ENCODE measurements at regions not wholly inside any gene's neighbourhood (a gene's known extent, or its start where the extent isn't known, plus 50 kb on each side); places are given as distances from the start of the nearest gene placed in this dataset.

- H3K4me3 ChIP-seq (ENCODE audit: insufficient read depth, low read depth, low read length): no peak overlapping the region
- no peaks in the 10 kb centered on the region for H3K27me3 ChIP-seq (ENCODE audit: control insufficient read depth, insufficient read depth, low read length)
- no peaks in the 10 kb centered on the region for H3K36me3 ChIP-seq (replicated peaks; ENCODE audit: control insufficient read depth, insufficient read depth, low read length)
- DNase-seq: no peak
Observed at GRCh38 chr4:26151615-26152014, 169.2 kb upstream of the RBPJ start.

DNA sequence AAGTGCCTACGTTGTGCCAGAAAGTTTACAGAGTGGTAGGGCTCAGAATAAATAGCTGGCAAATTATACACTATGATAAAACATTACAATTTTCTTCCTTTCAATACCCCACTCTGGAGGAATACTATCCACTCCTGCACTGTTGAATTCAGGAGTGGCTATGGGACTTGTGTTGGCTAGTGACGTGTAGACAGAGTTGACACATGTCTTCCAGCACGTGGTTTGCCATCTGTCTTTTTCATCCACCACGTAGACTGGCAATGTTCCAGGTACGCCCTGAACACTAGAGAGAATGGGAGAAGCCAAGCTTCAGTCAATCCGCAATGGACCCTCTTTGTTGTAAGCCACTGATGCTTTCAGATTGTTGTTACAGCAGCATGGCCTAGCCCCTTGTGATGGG, 168.8 kb upstream of the RBPJ start:
- H3K36me3 ChIP-seq (replicated peaks; ENCODE audit: control insufficient read depth, insufficient read depth, low read length): no peaks in the 10 kb centered on the region
- no peak for DNase-seq
- no peaks in the 10 kb centered on the region for H3K27me3 ChIP-seq (ENCODE audit: control insufficient read depth, insufficient read depth, low read length)
- H3K4me3 ChIP-seq (ENCODE audit: insufficient read depth, low read depth, low read length): no peak overlapping the region

- H3K4me3 ChIP-seq (ENCODE audit: insufficient read depth, low read depth, low read length): no peak overlapping the region
- H3K36me3 ChIP-seq (replicated peaks; ENCODE audit: control insufficient read depth, insufficient read depth, low read length): no peaks in the 10 kb centered on the region
- H3K27me3 ChIP-seq (ENCODE audit: control insufficient read depth, insufficient read depth, low read length): no peaks in the 10 kb centered on the region
- DNase-seq: no peak
Observed at GRCh38 chr4:26157541-26157940, 163.3 kb upstream of the RBPJ start.

- DNase-seq: no peak
- H3K4me3 ChIP-seq (ENCODE audit: insufficient read depth, low read depth, low read length): no peak overlapping the region
Observed at GRCh38 chr4:26160591-26160990, 160.2 kb upstream of the RBPJ start.

DNA sequence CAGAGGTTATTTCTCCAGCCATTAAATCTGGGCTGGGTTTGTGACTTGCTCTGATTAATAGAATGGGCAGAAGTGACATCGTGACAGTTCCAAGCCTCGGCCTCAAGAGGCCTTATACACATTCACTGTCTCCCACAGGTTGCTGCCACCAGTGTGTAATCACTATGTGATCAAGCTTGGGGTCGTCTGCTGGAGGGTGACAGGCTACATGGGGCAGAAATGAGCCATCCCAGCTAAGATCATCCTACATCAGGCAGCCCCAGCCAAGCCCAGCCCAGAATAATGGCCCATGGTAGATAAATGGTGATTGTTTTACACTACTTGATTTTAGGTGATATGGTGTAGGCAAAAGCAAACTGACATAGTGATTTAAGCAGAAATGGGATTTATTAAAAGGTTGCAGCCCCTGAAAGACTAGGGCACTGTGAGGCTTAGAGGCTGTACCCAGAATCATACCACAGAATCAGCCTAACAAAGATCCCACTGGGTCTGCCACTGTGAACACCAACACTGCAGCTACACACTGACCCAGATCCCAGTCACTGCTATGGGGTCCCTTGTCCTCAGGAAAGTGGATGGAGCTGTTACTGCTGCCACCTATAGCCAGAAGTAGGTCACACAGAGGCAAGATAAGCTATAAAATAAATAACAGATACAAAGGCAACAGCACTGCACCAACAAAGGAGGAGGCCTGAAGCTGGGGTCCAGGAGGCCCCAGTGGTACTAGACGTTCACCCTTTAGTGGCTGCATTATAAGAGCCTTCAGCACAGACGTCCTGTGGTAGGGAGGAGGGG, 159.6 kb upstream of the RBPJ start:
- DNase-seq: peak; percentile 60
- no peaks in the 10 kb centered on the region for H3K27me3 ChIP-seq (ENCODE audit: control insufficient read depth, insufficient read depth, low read length)
- H3K36me3 ChIP-seq (replicated peaks; ENCODE audit: control insufficient read depth, insufficient read depth, low read length): no peaks in the 10 kb centered on the region
- no peak overlapping the region for H3K4me3 ChIP-seq (ENCODE audit: insufficient read depth, low read depth, low read length)

More at GRCh38 chr4:26160591-26160990, 160.2 kb upstream of the RBPJ start:
- Histone ChIP-seq H3K36me3 (replicated peaks; ENCODE audit: control insufficient read depth, insufficient read depth, low read length) (no peaks in the 10 kb centered on the region), H3K27me3 (ENCODE audit: control insufficient read depth, insufficient read depth, low read length) (no peaks in the 10 kb centered on the region)

- Histone ChIP-seq H3K27me3 (ENCODE audit: control insufficient read depth, insufficient read depth, low read length) (no peaks in the 10 kb centered on the region), H3K36me3 (replicated peaks; ENCODE audit: control insufficient read depth, insufficient read depth, low read length) (no peaks in the 10 kb centered on the region), H3K4me3 (ENCODE audit: insufficient read depth, low read depth, low read length) (no peak overlapping the region)
- no peak for DNase-seq
Observed at GRCh38 chr4:26162101-26162500, 158.7 kb upstream of the RBPJ start.

DNA sequence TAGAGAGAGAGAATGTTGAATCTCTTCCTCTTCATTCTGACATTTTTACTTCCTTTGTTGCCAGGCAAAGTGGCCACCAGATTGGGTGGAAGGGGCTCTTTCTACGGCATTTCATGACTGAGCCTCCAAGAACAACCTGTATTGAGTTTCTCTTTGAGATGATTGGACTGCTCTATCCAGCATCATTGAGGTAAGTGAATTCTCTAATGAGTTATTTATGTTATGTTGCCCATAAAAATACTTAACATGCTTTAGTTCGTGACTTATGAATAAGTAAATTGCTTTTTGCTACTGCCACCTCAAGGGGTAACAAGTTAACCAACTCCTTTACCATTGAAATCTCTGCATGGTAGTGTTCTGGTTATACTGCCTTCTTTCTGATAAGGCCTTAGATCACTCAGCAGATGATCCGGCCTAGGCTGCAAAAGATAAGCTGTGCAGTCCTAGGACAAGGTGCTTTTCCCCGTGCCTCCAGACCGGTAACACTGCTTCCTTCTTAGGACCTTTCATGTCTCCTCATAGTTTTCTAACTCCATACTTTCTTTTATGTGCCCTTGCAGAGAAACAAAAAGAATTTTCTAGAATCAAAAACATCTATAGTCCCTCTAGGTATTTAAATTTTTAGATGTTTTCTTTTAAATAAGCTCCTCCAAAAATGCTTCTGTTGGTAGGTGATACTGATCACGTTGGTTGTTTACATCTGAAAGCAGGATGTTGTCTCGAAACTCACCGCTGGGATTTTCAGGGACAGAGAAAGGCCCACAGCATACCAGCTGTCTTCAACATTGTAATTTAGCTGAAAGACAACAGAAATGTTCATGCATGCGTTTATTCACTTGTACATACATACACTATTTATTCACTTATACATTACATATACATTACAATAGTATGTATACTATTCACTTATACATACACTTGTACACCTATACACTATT, 157.1 kb upstream of the RBPJ start:
- no peaks in the 10 kb centered on the region for H3K36me3 ChIP-seq (replicated peaks; ENCODE audit: control insufficient read depth, insufficient read depth, low read length)
- no peaks in the 10 kb centered on the region for H3K27me3 ChIP-seq (ENCODE audit: control insufficient read depth, insufficient read depth, low read length)
- DNase-seq: no peak
- H3K4me3 ChIP-seq (ENCODE audit: insufficient read depth, low read depth, low read length): no peak overlapping the region

DNA sequence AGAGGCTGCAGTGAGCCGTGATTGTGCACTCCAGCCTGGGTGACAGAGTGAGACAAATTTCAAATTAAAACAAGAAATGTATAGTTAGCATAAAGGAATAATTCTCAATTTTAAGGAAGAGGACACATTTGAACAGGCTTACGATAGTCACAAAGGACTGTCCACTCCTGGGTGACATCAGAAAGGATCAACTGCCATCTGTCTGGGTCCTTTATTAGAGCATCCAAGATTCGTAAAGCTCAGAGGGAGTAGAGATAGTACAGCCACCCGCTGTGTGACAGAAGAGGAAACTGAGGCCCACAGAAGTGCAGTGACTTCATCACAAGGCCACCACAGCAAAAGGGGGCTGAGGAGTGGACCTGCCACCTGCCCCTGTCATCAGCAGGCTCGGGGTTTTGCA, 149.3 kb upstream of the RBPJ start:
- no peaks in the 10 kb centered on the region for H3K36me3 ChIP-seq (replicated peaks; ENCODE audit: control insufficient read depth, insufficient read depth, low read length)
- no peak overlapping the region for H3K4me3 ChIP-seq (ENCODE audit: insufficient read depth, low read depth, low read length)
- DNase-seq: no peak
- H3K27me3 ChIP-seq (ENCODE audit: control insufficient read depth, insufficient read depth, low read length): no peaks in the 10 kb centered on the region

DNA sequence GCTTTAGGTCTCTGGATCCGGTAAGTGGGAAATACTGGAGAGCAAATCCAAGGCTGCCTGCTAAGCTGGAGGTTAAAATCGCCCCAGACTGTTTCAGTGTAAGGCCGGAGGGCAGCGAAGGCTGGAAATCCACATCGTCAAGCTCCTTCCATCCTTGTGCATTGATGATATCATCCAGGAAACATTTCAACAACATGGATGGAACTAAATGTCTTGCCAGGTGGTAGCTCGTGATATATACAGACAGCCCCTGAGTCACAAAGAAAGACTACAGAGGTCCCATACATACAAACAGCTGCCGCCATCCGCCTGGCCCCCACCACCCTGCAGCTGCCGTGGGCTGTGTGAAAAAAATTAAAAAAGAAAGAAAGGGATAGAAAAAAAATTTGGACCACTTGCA, 148.9 kb upstream of the RBPJ start:
- Histone ChIP-seq H3K36me3 (replicated peaks; ENCODE audit: control insufficient read depth, insufficient read depth, low read length) (no peaks in the 10 kb centered on the region), H3K27me3 (ENCODE audit: control insufficient read depth, insufficient read depth, low read length) (no peaks in the 10 kb centered on the region)
- no peak for DNase-seq

GRCh38 chr4:26173619-26174018, 147.2 kb upstream of the RBPJ start:
- Histone ChIP-seq H3K27me3 (ENCODE audit: control insufficient read depth, insufficient read depth, low read length) (no peaks in the 10 kb centered on the region), H3K36me3 (replicated peaks; ENCODE audit: control insufficient read depth, insufficient read depth, low read length) (no peaks in the 10 kb centered on the region), H3K4me3 (ENCODE audit: insufficient read depth, low read depth, low read length) (no peak overlapping the region)
- DNase-seq: no peak

More for the DNA sequence above, 148.9 kb upstream of the RBPJ start:
- no peak overlapping the region for H3K4me3 ChIP-seq (ENCODE audit: insufficient read depth, low read depth, low read length)

DNA sequence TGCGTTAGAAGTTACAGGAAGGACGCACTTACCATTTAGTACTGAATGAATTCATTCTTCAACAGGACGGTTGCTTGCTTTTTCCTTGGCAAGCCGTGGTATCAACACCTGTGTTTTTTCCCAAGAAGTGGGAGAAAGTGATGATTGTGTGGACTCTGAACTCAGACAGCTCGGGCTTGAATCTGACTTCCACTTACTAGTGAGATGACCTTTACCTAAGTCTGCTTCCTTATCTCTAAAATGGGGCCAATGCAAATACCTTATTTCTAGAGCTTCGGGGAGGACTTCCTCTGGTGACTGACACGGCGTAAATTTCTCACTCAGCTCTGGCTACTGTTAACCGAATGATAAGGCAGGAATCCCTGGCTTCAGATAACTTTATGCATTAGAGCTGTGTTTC, 146.8 kb upstream of the RBPJ start:
- no peaks in the 10 kb centered on the region for H3K36me3 ChIP-seq (replicated peaks; ENCODE audit: control insufficient read depth, insufficient read depth, low read length)
- DNase-seq: no peak
- no peak overlapping the region for H3K4me3 ChIP-seq (ENCODE audit: insufficient read depth, low read depth, low read length)
- H3K27me3 ChIP-seq (ENCODE audit: control insufficient read depth, insufficient read depth, low read length): no peaks in the 10 kb centered on the region

DNA sequence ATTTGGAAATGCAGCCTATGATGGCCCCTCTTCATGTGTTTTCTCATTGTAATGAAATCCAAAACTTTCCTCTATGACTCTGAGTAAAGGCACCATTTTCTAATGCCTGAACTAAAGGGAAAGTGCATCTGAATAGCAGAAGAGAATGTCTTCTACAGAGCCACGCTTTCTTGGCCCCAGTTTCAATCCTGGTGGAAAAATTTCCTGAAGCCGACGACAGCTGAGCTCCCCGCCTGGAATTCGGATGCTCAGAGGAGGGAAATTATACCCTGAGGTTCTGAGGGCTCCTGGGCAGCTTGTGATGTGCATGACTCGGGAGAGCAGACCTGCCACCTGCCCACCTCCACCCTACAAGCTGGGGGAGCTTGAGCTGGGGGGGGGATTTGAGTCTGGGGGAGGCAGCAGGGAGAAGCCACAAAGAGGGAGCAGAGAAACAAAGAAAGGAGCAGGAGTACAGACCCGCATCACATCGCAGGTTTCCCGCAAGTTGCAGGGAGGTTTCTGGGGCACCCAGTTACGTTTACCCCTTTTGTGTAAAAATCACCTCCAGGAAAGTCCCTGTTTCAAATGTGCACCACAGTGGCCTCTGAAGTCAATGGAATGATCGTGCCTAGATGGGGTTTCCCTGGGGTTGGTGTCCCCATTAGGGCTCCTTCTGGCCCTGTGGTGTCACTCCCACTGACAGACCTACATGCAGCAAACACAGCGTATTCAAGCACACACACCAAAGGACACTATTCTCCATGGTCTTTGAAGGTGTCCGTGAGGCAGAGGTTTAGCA, 145.6 kb upstream of the RBPJ start:
- DNase-seq: no peak
- H3K27me3 ChIP-seq (ENCODE audit: control insufficient read depth, insufficient read depth, low read length): no peaks in the 10 kb centered on the region
- H3K4me3 ChIP-seq (ENCODE audit: insufficient read depth, low read depth, low read length): no peak overlapping the region

DNA sequence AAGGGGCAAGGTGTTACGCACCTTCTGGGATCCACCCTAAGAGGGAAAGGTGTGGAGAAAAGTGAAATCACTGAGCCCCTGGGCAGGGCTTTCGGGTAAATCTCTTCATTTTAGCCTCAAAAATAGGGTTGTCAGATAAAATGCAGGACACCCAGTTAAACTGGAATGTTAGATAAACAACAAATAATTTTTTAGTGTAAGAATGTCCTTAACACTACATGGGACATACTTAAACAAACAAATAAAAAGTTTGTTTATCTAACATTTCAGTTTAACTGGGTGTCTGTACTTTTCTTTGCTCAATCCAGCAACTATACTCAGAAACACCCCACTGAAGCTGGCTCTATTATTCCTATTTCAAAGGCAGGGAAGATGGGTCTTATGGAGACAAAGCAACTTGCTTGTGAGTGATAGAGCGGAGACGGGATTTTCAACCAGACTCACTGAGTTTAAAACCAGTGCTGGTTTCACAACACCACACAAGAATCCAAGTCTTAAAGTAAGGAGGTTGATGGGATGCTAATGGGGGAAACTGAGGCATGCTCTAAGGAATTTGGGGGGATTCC, 144.8 kb upstream of the RBPJ start:
- no peak for DNase-seq
- Histone ChIP-seq H3K27me3 (ENCODE audit: control insufficient read depth, insufficient read depth, low read length) (no peaks in the 10 kb centered on the region), H3K36me3 (replicated peaks; ENCODE audit: control insufficient read depth, insufficient read depth, low read length) (no peaks in the 10 kb centered on the region)

More for the DNA sequence above, 145.6 kb upstream of the RBPJ start:
- no peaks in the 10 kb centered on the region for H3K36me3 ChIP-seq (replicated peaks; ENCODE audit: control insufficient read depth, insufficient read depth, low read length)

DNA sequence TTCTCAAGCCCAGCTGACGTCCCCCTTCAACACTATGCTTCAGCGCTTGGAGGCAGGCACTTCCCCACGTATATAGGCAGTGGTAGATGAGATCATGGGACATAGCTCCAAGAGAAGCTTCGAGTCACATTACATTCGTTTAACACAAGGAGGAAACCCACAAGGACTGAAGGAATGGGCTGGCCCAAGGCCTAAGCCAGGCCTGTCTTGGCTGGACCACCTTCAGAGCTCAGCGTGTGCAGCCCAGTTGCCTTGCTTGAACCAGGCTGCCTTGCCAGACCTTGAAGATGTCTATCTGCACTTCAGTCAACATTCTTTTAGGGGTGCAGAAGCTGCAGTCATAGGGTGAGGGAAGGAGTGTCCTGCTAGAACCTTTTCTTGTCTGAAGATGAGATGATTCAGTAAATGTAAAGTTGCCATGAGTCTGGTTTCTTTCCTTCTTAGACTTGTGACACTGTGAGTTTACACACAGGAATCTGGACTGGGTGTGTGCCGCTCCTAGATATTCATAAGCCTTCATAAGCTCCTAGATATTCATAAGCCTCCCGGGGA, 144.1 kb upstream of the RBPJ start:
- DNase-seq: no peak
- H3K27me3 ChIP-seq (ENCODE audit: control insufficient read depth, insufficient read depth, low read length): no peaks in the 10 kb centered on the region
- H3K4me3 ChIP-seq (ENCODE audit: insufficient read depth, low read depth, low read length): no peak overlapping the region
- no peaks in the 10 kb centered on the region for H3K36me3 ChIP-seq (replicated peaks; ENCODE audit: control insufficient read depth, insufficient read depth, low read length)

More for the DNA sequence above, 144.8 kb upstream of the RBPJ start:
- no peak overlapping the region for H3K4me3 ChIP-seq (ENCODE audit: insufficient read depth, low read depth, low read length)
